ENCODE measurements at regions not wholly inside any gene's neighbourhood (a gene's known extent, or its start where the extent isn't known, plus 50 kb on each side); places are given as distances from the start of the nearest gene placed in this dataset.

GRCh38 chr9:28004900-28005299, 431.6 kb upstream of the C9orf72 start (continued):
- TF ChIP-seq ZBTB33 (IDR thresholded peaks at IDR 0.05; ENCODE audit: extremely low read depth, insufficient replicate concordance, low read length) (no peak), EZH2 (IDR thresholded peaks at IDR 0.05) (no peak), TCF7L2 (IDR thresholded peaks at IDR 0.05; ENCODE audit: borderline replicate concordance, extremely low read depth, insufficient read depth, insufficient read length) (no peak), EZH2phosphoT487 (IDR thresholded peaks at IDR 0.05; ENCODE audit: borderline replicate concordance) (no peak)

GRCh38 chr9:28005779-28006178, 432.5 kb upstream of the C9orf72 start:
- H3K9me3 ChIP-seq (ENCODE audit: control insufficient read depth in 1 of 2, insufficient read depth in 1 of 2, low read depth in 1 of 2, low read length in 2 of 2) = peaks cover 0 to 5% of the 10 kb centered on the region in 2 experiments; a peak in 1 of 4 replicates
- no peak overlapping the region for H3K27ac ChIP-seq (ENCODE audit: low read depth, low read length)
- H4K20me1 ChIP-seq (ENCODE audit: insufficient read depth) = no peaks in the 10 kb centered on the region
- no TSS peak for BruUV-seq (replicated peaks)
- no peak for TF ChIP-seq CEBPB (IDR thresholded peaks at IDR 0.05; ENCODE audit: low read depth)
- TF ChIP-seq TCF7L2 (IDR thresholded peaks at IDR 0.05; ENCODE audit: borderline replicate concordance, extremely low read depth, insufficient read depth, insufficient read length) = no peak
- TF ChIP-seq FOSL1 (IDR thresholded peaks at IDR 0.05; ENCODE audit: low read depth) = no peak
- TF ChIP-seq ZNF274 (IDR thresholded peaks at IDR 0.05; ENCODE audit: low read depth, low read length) = no peak
- TF ChIP-seq RAD21 (IDR thresholded peaks at IDR 0.05; ENCODE audit: low read depth) = no peak
- no peak for TF ChIP-seq POLR2AphosphoS5 (IDR thresholded peaks at IDR 0.05; ENCODE audit: low read depth, low read length)
- TF ChIP-seq MAX (IDR thresholded peaks at IDR 0.05) = no peak
- TF ChIP-seq SP1 (IDR thresholded peaks at IDR 0.05; ENCODE audit: low read depth) = no peak
- no peak for TF ChIP-seq ATF3 (IDR thresholded peaks at IDR 0.05)
- TF ChIP-seq ZBTB33 (IDR thresholded peaks at IDR 0.05; ENCODE audit: extremely low read depth, insufficient replicate concordance, low read length) = no peak
- no peak for TF ChIP-seq REST (IDR thresholded peaks at IDR 0.05; ENCODE audit: low read depth)
- no peak for TF ChIP-seq JUND (IDR thresholded peaks at IDR 0.05)
- H3K36me3 ChIP-seq (ENCODE audit: control insufficient read depth in 1 of 2, insufficient read depth in 2 of 2, low read length in 2 of 2) = no peaks in the 10 kb centered on the region
- no peaks in the 10 kb centered on the region for H3K4me1 ChIP-seq (ENCODE audit: control insufficient read depth in 1 of 2, insufficient read depth in 2 of 2, low read length in 2 of 2)
- DNase-seq (ENCODE audit: low read depth, low spot score) = no peak
- H3K27me3 ChIP-seq (ENCODE audit: insufficient read depth, low read length) = no peaks in the 10 kb centered on the region
- CTCF ChIA-PET = no interaction called here
- no peak overlapping the region for H3K4me2 ChIP-seq (ENCODE audit: low read length)
- RAD21 ChIA-PET (ENCODE audit: low non-redundant PET in 1 of 2, low total read pairs in 2 of 2, uncharacterized antibody in 2 of 2, unreplicated experiment in 2 of 2) = no interaction called here
- intact Hi-C loops (cut with micrococcal nuclease) = no loop called here
- H3K4me3 ChIP-seq (replicated peaks in 1 of 2; ENCODE audit: low read depth in 1 of 2, low read length in 2 of 2) = no peak overlapping the region
- no peak overlapping the region for H2AFZ ChIP-seq (ENCODE audit: low read depth, low read length, poor library complexity, severe bottlenecking)
- H3K9me2 ChIP-seq (ENCODE audit: insufficient read depth) = no peaks in the 10 kb centered on the region
- POLR2A ChIA-PET = no interaction called here
- no peak for ATAC-seq
- no peak overlapping the region for H3K9ac ChIP-seq (ENCODE audit: low read length)
- no peaks in the 10 kb centered on the region for H3K79me2 ChIP-seq (ENCODE audit: insufficient read depth, low read length)
